Parathyroid adenoma (tissue), 2 donors: ENCODE measurements at regions not wholly inside any gene's neighbourhood (a gene's known extent, or its start where the extent isn't known, plus 50 kb on each side); places are given as distances from the start of the nearest gene placed in this dataset.

Experiments used
- H2AFZ ChIP-seq: fragments of 300-600 bp; sonication (generic); one replicate; pipeline ENCODE4 v1.7.0; 2017; ENCODE audit warnings: antibody characterized with exemption, mild to moderate bottlenecking
- H3K27ac ChIP-seq: fragments of 300-600 bp; sonication (generic); one replicate; pipeline ENCODE4 v1.7.0; 2017
- H3K27me3 ChIP-seq: fragments of 300-600 bp; sonication (generic); one replicate; pipeline ENCODE4 v1.7.0; 2017; ENCODE audit warnings: low read length; ENCODE audit not compliant: control insufficient read depth, insufficient read depth
- H3K36me3 ChIP-seq: fragments of 300-600 bp; sonication (generic); one replicate; pipeline ENCODE4 v1.7.0; 2017; ENCODE audit warnings: low read length; ENCODE audit not compliant: control insufficient read depth, insufficient read depth
- H3K4me1 ChIP-seq: fragments of 300-600 bp; sonication (generic); one replicate; pipeline ENCODE4 v1.7.0; 2017; ENCODE audit warnings: control low read depth
- H3K4me2 ChIP-seq: fragments of 300-600 bp; sonication (generic); one replicate; pipeline ENCODE4 v1.7.0; 2017; ENCODE audit warnings: low read length
- H3K4me3 ChIP-seq: fragments of 300-600 bp; sonication (generic); one replicate; pipeline ENCODE4 v1.7.0; 2017; ENCODE audit warnings: low read depth, low read length
- H3K79me2 ChIP-seq: fragments of 300-600 bp; sonication (generic); one replicate; pipeline ENCODE4 v1.7.0; 2017; ENCODE audit warnings: control low read depth
- H3K9ac ChIP-seq: fragments of 300-600 bp; sonication (generic); one replicate; pipeline ENCODE4 v1.7.0; 2017; ENCODE audit warnings: mild to moderate bottlenecking
- H3K9me3 ChIP-seq: fragments of 300-600 bp; sonication (generic); one replicate; pipeline ENCODE4 v1.7.0; 2017; ENCODE audit warnings: low read length; ENCODE audit not compliant: control insufficient read depth
- TF ChIP-seq, protein P1 (sequence below): fragments of 300-600 bp; sonication (generic); IDR thresholded peaks from one replicate; pipeline ENCODE4 v1.7.0; 2017; ENCODE audit warnings: antibody characterized with exemption, mild to moderate bottlenecking
- donor health status: primary hyperparathyroidism.

- Histone ChIP-seq H3K4me3 (no peak overlapping the region), H3K9me3 (no peaks in the 10 kb centered on the region)
These were observed 829.4 kb downstream of the QKI start for GRCh38 chr6:164243949-164244348.

GRCh38 chr6:164243012-164243610, 828.6 kb downstream of the QKI start:
- Histone ChIP-seq H3K36me3 (no peaks in the 10 kb centered on the region), H3K27me3 (no peaks in the 10 kb centered on the region), H3K9me3 (no peaks in the 10 kb centered on the region), H3K4me3 (no peak overlapping the region), H3K79me2 (no peaks in the 10 kb centered on the region), H3K9ac (no peak overlapping the region), H3K27ac (no peak overlapping the region), H3K4me1 (no peaks in the 10 kb centered on the region), H3K4me2 (no peak overlapping the region), H2AFZ (no peak overlapping the region)
- TF ChIP-seq, protein P1, sequence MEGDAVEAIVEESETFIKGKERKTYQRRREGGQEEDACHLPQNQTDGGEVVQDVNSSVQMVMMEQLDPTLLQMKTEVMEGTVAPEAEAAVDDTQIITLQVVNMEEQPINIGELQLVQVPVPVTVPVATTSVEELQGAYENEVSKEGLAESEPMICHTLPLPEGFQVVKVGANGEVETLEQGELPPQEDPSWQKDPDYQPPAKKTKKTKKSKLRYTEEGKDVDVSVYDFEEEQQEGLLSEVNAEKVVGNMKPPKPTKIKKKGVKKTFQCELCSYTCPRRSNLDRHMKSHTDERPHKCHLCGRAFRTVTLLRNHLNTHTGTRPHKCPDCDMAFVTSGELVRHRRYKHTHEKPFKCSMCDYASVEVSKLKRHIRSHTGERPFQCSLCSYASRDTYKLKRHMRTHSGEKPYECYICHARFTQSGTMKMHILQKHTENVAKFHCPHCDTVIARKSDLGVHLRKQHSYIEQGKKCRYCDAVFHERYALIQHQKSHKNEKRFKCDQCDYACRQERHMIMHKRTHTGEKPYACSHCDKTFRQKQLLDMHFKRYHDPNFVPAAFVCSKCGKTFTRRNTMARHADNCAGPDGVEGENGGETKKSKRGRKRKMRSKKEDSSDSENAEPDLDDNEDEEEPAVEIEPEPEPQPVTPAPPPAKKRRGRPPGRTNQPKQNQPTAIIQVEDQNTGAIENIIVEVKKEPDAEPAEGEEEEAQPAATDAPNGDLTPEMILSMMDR, result no peak

More at GRCh38 chr6:164243949-164244348, 829.4 kb downstream of the QKI start:
- TF ChIP-seq, protein P1, result no peak
- Histone ChIP-seq H3K27me3 (no peaks in the 10 kb centered on the region), H3K36me3 (no peaks in the 10 kb centered on the region), H3K9ac (no peak overlapping the region), H3K79me2 (no peaks in the 10 kb centered on the region), H3K4me2 (no peak overlapping the region), H2AFZ (no peak overlapping the region), H3K27ac (no peak overlapping the region), H3K4me1 (no peaks in the 10 kb centered on the region)

GRCh38 chr6:164230804-164231203, 816.3 kb downstream of the QKI start:
- TF ChIP-seq, protein P1, result no peak
- Histone ChIP-seq H3K9ac (no peak overlapping the region), H3K36me3 (no peaks in the 10 kb centered on the region), H3K27ac (no peak overlapping the region), H3K79me2 (no peaks in the 10 kb centered on the region), H2AFZ (no peak overlapping the region), H3K27me3 (no peaks in the 10 kb centered on the region), H3K9me3 (no peaks in the 10 kb centered on the region), H3K4me2 (no peak overlapping the region), H3K4me1 (no peaks in the 10 kb centered on the region), H3K4me3 (no peak overlapping the region)

- Histone ChIP-seq H3K9ac (no peak overlapping the region), H3K4me2 (no peak overlapping the region), H3K4me3 (no peak overlapping the region), H3K36me3 (no peaks in the 10 kb centered on the region), H3K9me3 (no peaks in the 10 kb centered on the region), H2AFZ (no peak overlapping the region), H3K79me2 (no peaks in the 10 kb centered on the region), H3K27ac (no peak overlapping the region), H3K4me1 (no peaks in the 10 kb centered on the region), H3K27me3 (no peaks in the 10 kb centered on the region)
- TF ChIP-seq, protein P1, result no peak
These were observed 815.7 kb downstream of the QKI start for GRCh38 chr6:164230259-164230658.

DNA sequence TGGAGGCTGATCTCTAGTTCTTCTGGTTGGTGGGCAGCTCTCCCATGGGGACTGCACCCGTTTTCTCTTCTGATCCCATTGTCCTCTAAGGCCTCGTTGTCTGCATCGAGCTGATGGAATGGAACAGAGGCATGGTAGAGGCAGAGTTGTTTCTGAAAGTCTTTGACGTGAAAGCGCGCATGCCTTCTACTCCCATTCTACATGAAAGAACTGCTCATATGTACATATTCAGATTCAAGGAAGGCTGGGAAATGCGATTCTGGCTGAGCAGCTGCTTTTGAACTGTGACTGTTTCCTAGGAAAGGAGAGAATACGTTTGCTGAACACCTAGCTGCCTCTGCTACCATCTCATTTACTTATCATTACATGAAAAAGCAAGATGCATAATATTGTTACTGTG, 815.2 kb downstream of the QKI start:
- H2AFZ ChIP-seq, result no peak overlapping the region
- no peak overlapping the region for H3K9ac ChIP-seq
- no peaks in the 10 kb centered on the region for H3K4me1 ChIP-seq
- H3K36me3 ChIP-seq, result no peaks in the 10 kb centered on the region
- no peak overlapping the region for H3K27ac ChIP-seq
- no peaks in the 10 kb centered on the region for H3K79me2 ChIP-seq
- no peak overlapping the region for H3K4me2 ChIP-seq
- no peak overlapping the region for H3K4me3 ChIP-seq
- H3K9me3 ChIP-seq, result no peaks in the 10 kb centered on the region
- no peaks in the 10 kb centered on the region for H3K27me3 ChIP-seq
- TF ChIP-seq, protein P1, result no peak
